ENCODE measurements at regions not wholly inside any gene's neighbourhood (a gene's known extent, or its start where the extent isn't known, plus 50 kb on each side); places are given as distances from the start of the nearest gene placed in this dataset.

DNA sequence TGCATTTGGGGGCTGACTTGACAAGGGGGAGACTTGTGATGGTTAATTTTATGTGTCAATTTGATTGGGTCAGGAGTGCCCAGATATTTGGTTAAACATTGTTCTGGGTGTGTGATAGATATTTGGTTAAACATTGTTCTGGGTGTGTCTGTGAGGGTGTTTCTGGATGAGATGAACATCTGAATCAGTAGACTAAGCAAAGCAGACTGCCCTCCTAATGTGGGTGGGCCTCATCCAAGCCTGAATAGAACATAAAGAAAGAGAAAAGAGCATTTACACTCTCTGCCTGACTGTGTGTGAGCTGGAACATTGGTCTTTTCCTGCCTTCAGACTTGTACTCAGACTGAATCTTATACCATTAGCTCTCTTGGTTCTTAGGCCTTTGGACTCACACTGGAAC, 113.5 kb downstream of the ODF2L start:
- no peaks in the 10 kb centered on the region for H3K79me2 ChIP-seq (ENCODE audit: control insufficient read depth in 1 of 2, insufficient read depth in 2 of 2, low read length in 2 of 2)

More for the DNA sequence above, 113.5 kb downstream of the ODF2L start:
- no peak overlapping the region for H3K27ac ChIP-seq (ENCODE audit: low read depth, low read length)
- no peak overlapping the region for H3K4me2 ChIP-seq (ENCODE audit: insufficient read depth in 1 of 2, low read depth in 2 of 2, low read length in 2 of 2)
- no peak overlapping the region for H2BK20ac ChIP-seq (ENCODE audit: low read length)
- H3K23ac ChIP-seq (ENCODE audit: insufficient read length) = no peak overlapping the region
- no peak overlapping the region for H2BK15ac ChIP-seq (ENCODE audit: low read length)
- CTCF ChIA-PET (ENCODE audit: partially characterized antibody) = no interaction called here
- no peak overlapping the region for H2AK5ac ChIP-seq (ENCODE audit: low read depth, low read length)
- H3K4me1 ChIP-seq (replicated peaks in 1 of 4; ENCODE audit: control insufficient read depth in 3 of 4, insufficient read depth in 4 of 4, low read length in 3 of 4) = no peaks in the 10 kb centered on the region
- H3K9ac ChIP-seq (replicated peaks in 1 of 4; ENCODE audit: extremely low read depth in 1 of 4, low read depth in 3 of 4, low read length in 3 of 4) = no peak overlapping the region
- POLR2A ChIA-PET (ENCODE audit: partially characterized antibody) = no interaction called here
- H3K14ac ChIP-seq (ENCODE audit: insufficient read length) = no peak overlapping the region
- no peaks in the 10 kb centered on the region for H3K36me3 ChIP-seq (ENCODE audit: control insufficient read depth in 2 of 4, insufficient read depth in 4 of 4, low read length in 3 of 4)
- no peaks in the 10 kb centered on the region for H3K79me1 ChIP-seq (ENCODE audit: low read depth, low read length)
- no peak overlapping the region for H2BK5ac ChIP-seq (ENCODE audit: low read depth, low read length)
- no peak overlapping the region for H3K4me3 ChIP-seq (ENCODE audit: extremely low read depth in 1 of 4, insufficient read depth in 2 of 4, low read depth in 3 of 4, low read length in 4 of 4)
- H3K9me3 ChIP-seq (ENCODE audit: insufficient read depth in 2 of 2, low read depth in 1 of 2, low read length in 1 of 2) = no peaks in the 10 kb centered on the region
- no peak overlapping the region for H2BK120ac ChIP-seq (replicated peaks; ENCODE audit: low read depth, low read length)
- no peak overlapping the region for H3K56ac ChIP-seq (replicated peaks; ENCODE audit: insufficient read length, low read depth, low read length)
- DNase-seq (ENCODE audit: low read depth in 1 of 2, low spot score in 2 of 2) = no peak
- no peak overlapping the region for H2BK12ac ChIP-seq (ENCODE audit: low read depth, low read length)
- no peak for FAIRE-seq
- no peak for TF ChIP-seq PHF8 (conservative IDR thresholded peaks at IDR 0.05; ENCODE audit: low read depth, low read length)
- TF ChIP-seq SIX5 (IDR thresholded peaks at IDR 0.05; ENCODE audit: low read depth, low read length) = no peak
- TF ChIP-seq JUN (IDR thresholded peaks at IDR 0.05; ENCODE audit: low read depth, low read length) = no peak
- TF ChIP-seq, protein P1, sequence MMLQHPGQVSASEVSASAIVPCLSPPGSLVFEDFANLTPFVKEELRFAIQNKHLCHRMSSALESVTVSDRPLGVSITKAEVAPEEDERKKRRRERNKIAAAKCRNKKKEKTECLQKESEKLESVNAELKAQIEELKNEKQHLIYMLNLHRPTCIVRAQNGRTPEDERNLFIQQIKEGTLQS (IDR thresholded peaks at IDR 0.05; ENCODE audit: insufficient read depth, low read depth, low read length) = no peak
- H3K27me3 ChIP-seq (replicated peaks in 1 of 4; ENCODE audit: control insufficient read depth in 3 of 4, extremely low read depth in 1 of 4, insufficient read depth in 3 of 4, low read length in 3 of 4) = no peaks in the 10 kb centered on the region
- no peak overlapping the region for H4K5ac ChIP-seq (ENCODE audit: insufficient read length, low read depth, low read length)
- H4K20me1 ChIP-seq (replicated peaks in 1 of 2; ENCODE audit: control insufficient read depth in 1 of 2, insufficient read depth in 2 of 2, low read length in 2 of 2) = no peaks in the 10 kb centered on the region
- no peak overlapping the region for H4K91ac ChIP-seq (replicated peaks; ENCODE audit: insufficient read length, low read length)
- H4K8ac ChIP-seq (ENCODE audit: extremely low read depth, insufficient read depth, low read length) = no peak overlapping the region
- H2AFZ ChIP-seq (ENCODE audit: low read length) = no peak overlapping the region
- no peak overlapping the region for H3K18ac ChIP-seq (ENCODE audit: extremely low read depth, low read length)
- H3K4ac ChIP-seq (replicated peaks; ENCODE audit: insufficient read length, low read depth, low read length) = no peak overlapping the region
- no peaks in the 10 kb centered on the region for H3K23me2 ChIP-seq (ENCODE audit: low read depth, low read length)

All from H1 (cell line).